Body of pancreas (tissue), 4 donors: ENCODE measurements at regions not wholly inside any gene's neighbourhood (a gene's known extent, or its start where the extent isn't known, plus 50 kb on each side); places are given as distances from the start of the nearest gene placed in this dataset.
A peak's percentile ranks its signal among the peaks of the same experiment; 100 is the strongest.

Experiments
- ATAC-seq: fragments of 150-250 bp; one replicate; pipeline ENCODE4 v1.9.1; 2016
- DNase-seq, 4 donors: peaks; one replicate each; pipeline ENCODE4 v3.0.0-alpha.2; 2019
- H3K27ac ChIP-seq, 4 donors: fragments of 200-600 bp; sonication (generic); 1 replicate in 3 of 4; 2 replicates in 1 of 4; pipeline versions ENCODE4 v1.5.1 to v1.6.1; 2016 to 2019; ENCODE audit warnings: mild to moderate bottlenecking in 1 of 4, mixed read lengths in 1 of 4, moderate library complexity in 1 of 4
- H3K27me3 ChIP-seq, 2 donors: fragments of 200-600 bp; sonication (generic); one replicate each; pipeline ENCODE4 v1.6.0; 2016; ENCODE audit warnings: mild to moderate bottlenecking in 1 of 2
- H3K36me3 ChIP-seq, 2 donors: fragments of 200-600 bp; sonication (generic); replicated peaks in 1 of 2; 2 replicates each; pipeline ENCODE4 v1.5.1; 2016; ENCODE audit warnings: low read depth in 2 of 2; ENCODE audit not compliant: insufficient read depth in 1 of 2
- H3K4me1 ChIP-seq: fragments of 200-600 bp; sonication (generic); one replicate; pipeline ENCODE4 v1.6.0; 2016
- H3K4me3 ChIP-seq, 2 donors: fragments of 200-600 bp; sonication (generic); 1 replicate in 1 of 2; 2 replicates in 1 of 2; pipeline ENCODE4 v1.5.1; 2016 to 2019
- H3K9me3 ChIP-seq, 3 donors: fragments of 200-600 bp; sonication (generic); 1 replicate in 2 of 3; 2 replicates in 1 of 3; pipeline ENCODE4 v1.5.1; 2016
- CTCF ChIP-seq, 7 experiments: fragments of 450-650 bp in 4 of 7; fragments of 200-600 bp in 3 of 7; sonication (generic) in 3 of 7; IDR thresholded peaks; one replicate each; pipeline ENCODE4 v1.5.1; 2016 to 2019; ENCODE audit warnings: antibody characterized with exemption in 7 of 7
- POLR2A ChIP-seq, 3 donors: fragments of 450-650 bp; IDR thresholded peaks; one replicate each; pipeline ENCODE4 v1.6.1; 2016; ENCODE audit warnings: antibody characterized with exemption in 3 of 3, mild to moderate bottlenecking in 2 of 3
- WGBS, 2 donors: methylation state at CpG; one replicate each; pipeline ENCODE4 v1.1.5; 2017; 5-methylcytosine and 5-hydroxymethylcytosine counted together
- intact Hi-C: fragments of 100-400 bp; cut with DNase I; formaldehyde crosslinking; loops from one replicate; pipeline ENCODE4 v1.15.1; 2023

GRCh38 chr11:32297611-32298011 is 137.7 kb downstream of the WT1 start:
- H3K4me3 ChIP-seq, result no peak overlapping the region
- DNase-seq (no peak), ATAC-seq (no peak)
- no peaks in the 10 kb centered on the region for H3K4me1 ChIP-seq
- no peaks in the 10 kb centered on the region for H3K9me3 ChIP-seq
- no peaks in the 10 kb centered on the region for H3K27me3 ChIP-seq
- no peaks in the 10 kb centered on the region for H3K36me3 ChIP-seq
- TF ChIP-seq POLR2A (IDR thresholded peaks at IDR 0.05), result no peak
- peak in 1 of 7 experiments; percentile 5 for TF ChIP-seq CTCF (IDR thresholded peaks at IDR 0.05)
- intact Hi-C loops, result no loop called here
- WGBS, 2 donors, result 41% methylated on average over 4 of the region's 4 CpGs
- no peak overlapping the region for H3K27ac ChIP-seq

DNA sequence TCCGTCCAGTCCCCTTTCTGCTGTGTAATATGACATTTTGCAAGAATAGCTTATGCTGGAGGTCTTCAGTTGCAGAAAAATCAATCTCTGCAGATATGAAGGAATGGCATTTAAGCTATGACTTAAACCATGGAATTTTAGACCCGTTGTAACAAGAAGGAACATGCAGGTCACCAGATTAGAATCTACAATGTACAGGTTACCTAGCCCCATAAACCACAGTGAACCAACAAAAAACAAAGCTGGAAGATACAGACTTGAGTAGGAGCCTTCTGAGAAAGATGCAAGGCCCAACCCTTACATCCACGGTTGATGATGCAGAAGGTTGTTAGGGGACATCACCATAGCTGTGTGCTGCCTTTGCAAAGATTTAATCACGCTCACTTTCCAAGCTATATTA is 132.5 kb downstream of the WT1 start:
- no peak for DNase-seq
- WGBS, 2 donors, result 56 to 59% methylated on average over 4 of the region's 4 CpGs
- no peaks in the 10 kb centered on the region for H3K9me3 ChIP-seq
- no peaks in the 10 kb centered on the region for H3K27me3 ChIP-seq
- no peak overlapping the region for H3K4me3 ChIP-seq
- intact Hi-C loops, result no loop called here
- H3K27ac ChIP-seq, result no peak overlapping the region
- no peak for ATAC-seq
- TF ChIP-seq CTCF (IDR thresholded peaks at IDR 0.05) (no peak), POLR2A (IDR thresholded peaks at IDR 0.05) (no peak)
- H3K36me3 ChIP-seq, result no peaks in the 10 kb centered on the region
- no peaks in the 10 kb centered on the region for H3K4me1 ChIP-seq

DNA sequence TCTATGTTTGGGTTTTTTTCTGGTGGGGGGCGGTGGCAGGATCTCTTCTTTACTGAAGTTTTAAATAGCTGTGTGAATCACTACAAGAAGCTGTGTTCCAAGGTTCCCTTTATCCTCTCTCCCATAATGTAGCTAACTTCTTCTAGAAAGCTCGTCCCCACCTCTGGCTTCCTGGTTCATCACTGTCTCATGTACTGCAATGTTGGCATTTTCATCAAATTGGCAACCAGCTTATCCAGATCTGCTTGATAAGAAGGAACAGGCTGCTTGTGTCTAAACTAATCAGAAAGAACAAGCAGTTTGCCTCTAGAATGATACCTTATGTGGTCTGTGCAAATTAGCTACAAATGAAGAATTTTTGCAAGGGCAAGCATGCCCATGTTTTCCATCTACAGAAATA is 130.8 kb downstream of the WT1 start:
- Histone ChIP-seq H3K9me3 (no peaks in the 10 kb centered on the region), H3K36me3 (no peaks in the 10 kb centered on the region), H3K4me1 (no peaks in the 10 kb centered on the region), H3K27ac (no peak overlapping the region), H3K4me3 (no peak overlapping the region), H3K27me3 (no peaks in the 10 kb centered on the region)
- intact Hi-C loops, result no loop called here
- no peak for ATAC-seq
- TF ChIP-seq POLR2A (IDR thresholded peaks at IDR 0.05) (no peak), CTCF (IDR thresholded peaks at IDR 0.05) (no peak)
- DNase-seq, result no peak
- WGBS, 2 donors, result 39 to 57% methylated on average over 2 of the region's 2 CpGs

GRCh38 chr11:32305460-32305859 is 129.9 kb downstream of the WT1 start:
- Histone ChIP-seq H3K4me3 (no peak overlapping the region), H3K36me3 (no peaks in the 10 kb centered on the region), H3K27ac (no peak overlapping the region), H3K9me3 (no peaks in the 10 kb centered on the region), H3K4me1 (no peaks in the 10 kb centered on the region), H3K27me3 (no peaks in the 10 kb centered on the region)
- 44 to 57% methylated on average over 4 of the region's 4 CpGs for WGBS, 2 donors
- TF ChIP-seq CTCF (IDR thresholded peaks at IDR 0.05), result no peak
- TF ChIP-seq POLR2A (IDR thresholded peaks at IDR 0.05), result no peak
- DNase-seq (no peak), ATAC-seq (no peak)
- intact Hi-C loops, result no loop called here

DNA sequence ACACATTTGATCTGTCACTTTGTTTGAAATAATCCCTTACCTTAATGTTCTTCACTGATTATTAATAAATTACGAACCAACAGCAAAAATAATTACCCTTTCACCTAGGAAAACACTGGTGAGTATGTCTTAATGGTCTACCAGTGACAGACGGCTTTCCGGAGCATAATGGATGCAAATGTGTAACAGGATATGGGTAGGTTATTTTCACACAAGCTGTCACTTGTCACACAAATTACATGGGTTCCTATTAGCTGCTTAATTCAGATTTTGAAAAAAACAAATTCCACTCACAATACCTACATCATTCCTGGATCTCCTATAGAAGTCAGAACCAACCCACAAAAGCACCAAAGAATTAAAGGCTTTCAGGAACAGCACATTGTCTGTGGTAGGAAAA is 127.9 kb downstream of the WT1 start:
- no peaks in the 10 kb centered on the region for H3K27me3 ChIP-seq
- DNase-seq, result no peak
- no peaks in the 10 kb centered on the region for H3K4me1 ChIP-seq
- TF ChIP-seq CTCF (IDR thresholded peaks at IDR 0.05), result no peak
- no peak for TF ChIP-seq POLR2A (IDR thresholded peaks at IDR 0.05)
- no peak for ATAC-seq
- 37 to 39% methylated on average over 3 of the region's 3 CpGs for WGBS, 2 donors
- H3K27ac ChIP-seq, result no peak overlapping the region
- intact Hi-C loops, result no loop called here
- no peaks in the 10 kb centered on the region for H3K9me3 ChIP-seq
- H3K36me3 ChIP-seq, result no peaks in the 10 kb centered on the region
- H3K4me3 ChIP-seq, result no peak overlapping the region
